Caco-2 (cell line): ENCODE measurements at regions not wholly inside any gene's neighbourhood (a gene's known extent, or its start where the extent isn't known, plus 50 kb on each side); places are given as distances from the start of the nearest gene placed in this dataset.

Experiments
- BruUV-seq: library from RNA; stranded (reverse); fragments of 400-500 nt; replicated peaks from 2 replicates; lab custom pipeline; 2021; lab: Mats Ljungman, UMichigan
- CTCF ChIA-PET: fragments of 300-600 bp; sonication (Branson Sonifier 250); formaldehyde crosslinking; loops from one replicate; lab custom pipeline; 2022; ENCODE audit warnings: antibody characterized with exemption; lab: Charles Lee
- POLR2A ChIA-PET: fragments of 300-600 bp; sonication (Branson Sonifier 250); formaldehyde crosslinking; loops from one replicate; lab custom pipeline; 2022; ENCODE audit warnings: antibody characterized with exemption; lab: Charles Lee
- DNase-seq, 2 experiments: peaks; one replicate each; pipeline versions ENCODE4 v3.0.0 to v3.0.0-alpha.2; 2020 to 2022
- H3K27me3 ChIP-seq: replicated peaks from 2 replicates; pipeline ENCODE4 v1.6.0; 2011; ENCODE audit warnings: low read length; ENCODE audit not compliant: control insufficient read depth, insufficient read depth
- H3K36me3 ChIP-seq: 2 replicates; pipeline ENCODE4 v1.5.1; 2011; ENCODE audit warnings: low read length; ENCODE audit not compliant: control insufficient read depth, insufficient read depth
- H3K4me1 ChIP-seq: fragments of 250-450 bp; sonication (Bioruptor Pico); 2 replicates; pipeline ENCODE4 v1.5.1; 2020; ENCODE audit warnings: mild to moderate bottlenecking
- H3K4me3 ChIP-seq: 2 replicates; pipeline ENCODE4 v1.5.1; 2011; ENCODE audit warnings: low read depth, mild to moderate bottlenecking, control low read depth, low read length
- H3K9me3 ChIP-seq: fragments of 250-450 bp; sonication (Bioruptor Pico); 2 replicates; pipeline ENCODE4 v1.5.1; 2020; ENCODE audit warnings: mild to moderate bottlenecking, moderate library complexity
- H3K27ac Mint-ChIP-seq: one replicate; pipeline ENCODE4 v1.8.0; 2022; ENCODE audit warnings: mixed read lengths; ENCODE audit not compliant: unreplicated experiment
- H3K27me3 Mint-ChIP-seq: one replicate; pipeline ENCODE4 v1.8.0; 2022; ENCODE audit warnings: mixed read lengths; ENCODE audit not compliant: insufficient read depth, unreplicated experiment
- H3K36me3 Mint-ChIP-seq: one replicate; pipeline ENCODE4 v1.8.0; 2022; ENCODE audit warnings: mild to moderate bottlenecking, mixed read lengths; ENCODE audit not compliant: insufficient read depth, unreplicated experiment
- H3K4me1 Mint-ChIP-seq: one replicate; pipeline ENCODE4 v1.8.0; 2022; ENCODE audit warnings: low read depth, mixed read lengths; ENCODE audit not compliant: unreplicated experiment
- H3K4me3 Mint-ChIP-seq: one replicate; pipeline ENCODE4 v1.8.0; 2022; ENCODE audit warnings: mild to moderate bottlenecking, moderate library complexity, mixed read lengths; ENCODE audit not compliant: unreplicated experiment
- H3K9me3 Mint-ChIP-seq: one replicate; pipeline ENCODE4 v1.8.0; 2022; ENCODE audit warnings: mixed read lengths; ENCODE audit not compliant: unreplicated experiment
- intact Hi-C: fragments of 100-400 bp; cut with micrococcal nuclease; formaldehyde crosslinking; loops from one replicate; pipeline ENCODE4 v1.10.0; 2022; ENCODE audit not compliant: unreplicated experiment
- TF ChIP-seq, protein P1 (sequence below), 2 experiments: fragments of 200-600 bp in 1 of 2; IDR thresholded peaks; 1 replicate in 1 of 2; 2 replicates in 1 of 2; pipeline versions ENCODE4 v1.5.1 to v1.8.0; 2011 to 2022; ENCODE audit warnings: antibody characterized with exemption in 1 of 2, control low read depth in 1 of 2, inconsistent platforms in 1 of 2, low read depth in 1 of 2, low read length in 1 of 2, mild to moderate bottlenecking in 1 of 2, moderate library complexity in 1 of 2; ENCODE audit not compliant: insufficient read depth in 1 of 2, severe bottlenecking in 1 of 2, unreplicated experiment in 1 of 2

DNA sequence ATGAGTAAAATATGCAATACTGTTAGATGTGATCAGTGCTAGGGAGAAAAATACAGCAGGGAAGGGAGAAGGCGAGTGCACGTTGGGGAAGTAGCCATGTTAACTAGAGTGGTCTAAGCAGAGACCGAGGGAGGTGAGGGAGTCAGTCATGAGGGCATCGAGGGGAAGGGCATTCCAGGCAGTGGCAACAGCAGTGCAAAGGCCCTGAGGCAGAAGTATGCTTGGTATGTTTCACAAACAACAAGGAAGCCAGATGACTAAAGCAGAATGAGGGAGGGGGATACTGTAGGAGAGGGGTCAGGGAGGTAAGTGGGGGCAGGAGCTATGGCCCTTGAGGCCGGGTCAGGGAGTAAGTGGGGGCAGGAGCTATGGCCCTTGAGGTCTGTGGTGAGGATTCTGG lies 123.3 kb upstream of the BOD1 start:
- DNase-seq = no peak
- H3K9me3 Mint-ChIP-seq = no peaks in the 10 kb centered on the region
- TF ChIP-seq, protein P1, sequence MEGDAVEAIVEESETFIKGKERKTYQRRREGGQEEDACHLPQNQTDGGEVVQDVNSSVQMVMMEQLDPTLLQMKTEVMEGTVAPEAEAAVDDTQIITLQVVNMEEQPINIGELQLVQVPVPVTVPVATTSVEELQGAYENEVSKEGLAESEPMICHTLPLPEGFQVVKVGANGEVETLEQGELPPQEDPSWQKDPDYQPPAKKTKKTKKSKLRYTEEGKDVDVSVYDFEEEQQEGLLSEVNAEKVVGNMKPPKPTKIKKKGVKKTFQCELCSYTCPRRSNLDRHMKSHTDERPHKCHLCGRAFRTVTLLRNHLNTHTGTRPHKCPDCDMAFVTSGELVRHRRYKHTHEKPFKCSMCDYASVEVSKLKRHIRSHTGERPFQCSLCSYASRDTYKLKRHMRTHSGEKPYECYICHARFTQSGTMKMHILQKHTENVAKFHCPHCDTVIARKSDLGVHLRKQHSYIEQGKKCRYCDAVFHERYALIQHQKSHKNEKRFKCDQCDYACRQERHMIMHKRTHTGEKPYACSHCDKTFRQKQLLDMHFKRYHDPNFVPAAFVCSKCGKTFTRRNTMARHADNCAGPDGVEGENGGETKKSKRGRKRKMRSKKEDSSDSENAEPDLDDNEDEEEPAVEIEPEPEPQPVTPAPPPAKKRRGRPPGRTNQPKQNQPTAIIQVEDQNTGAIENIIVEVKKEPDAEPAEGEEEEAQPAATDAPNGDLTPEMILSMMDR (IDR thresholded peaks at IDR 0.05; ENCODE audit: insufficient read depth in 1 of 2, low read depth in 1 of 2, low read length in 1 of 2, severe bottlenecking in 1 of 2, unreplicated experiment in 1 of 2) = no peak
- no peaks in the 10 kb centered on the region for H3K27me3 Mint-ChIP-seq
- no peak overlapping the region for H3K4me3 Mint-ChIP-seq
- no TSS peak for BruUV-seq
- POLR2A ChIA-PET = interaction anchor here (0.6 kb wide), 1 partner anchor 26 kb away, joined by 3 read pairs; no protein-coding TSS in a partner anchor
- Histone ChIP-seq H3K9me3 (no peaks in the 10 kb centered on the region), H3K4me1 (peaks cover 25% of the 10 kb centered on the region; the same call in 1 of the 2 replicates), H3K4me3 (no peak overlapping the region), H3K36me3 (no peaks in the 10 kb centered on the region), H3K27me3 (no peaks in the 10 kb centered on the region)
- H3K27ac Mint-ChIP-seq = no peak overlapping the region
- peaks cover 31% of the 10 kb centered on the region for H3K4me1 Mint-ChIP-seq
- CTCF ChIA-PET = no interaction called here
- no peaks in the 10 kb centered on the region for H3K36me3 Mint-ChIP-seq
- intact Hi-C loops = no loop called here

DNA sequence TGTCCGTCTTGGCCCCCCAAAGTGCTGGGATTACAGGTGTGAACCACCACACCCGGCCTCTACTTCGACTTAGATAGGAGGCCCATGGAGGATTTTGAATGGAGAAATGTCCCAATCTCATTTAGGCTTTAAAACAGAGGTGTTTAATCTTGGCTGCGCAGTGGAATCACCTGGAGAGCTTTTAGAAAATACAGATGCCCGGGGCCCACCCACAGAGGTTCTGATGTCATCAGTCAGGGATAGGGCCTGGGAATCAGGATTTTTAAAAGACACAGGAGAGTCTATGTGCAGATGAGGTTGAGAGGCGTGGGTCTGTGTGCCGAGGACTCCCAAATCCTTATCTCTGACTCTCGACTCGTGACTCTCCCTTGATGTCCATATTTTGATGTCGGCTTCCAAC lies 124.0 kb upstream of the BOD1 start:
- ChIA-PET POLR2A (no interaction called here), CTCF (no interaction called here)
- no peak overlapping the region for H3K4me3 ChIP-seq
- intact Hi-C loops = no loop called here
- H3K4me1 ChIP-seq = peaks cover 26% of the 10 kb centered on the region; the same call in 1 of the 2 replicates
- TF ChIP-seq, protein P1 (IDR thresholded peaks at IDR 0.05; ENCODE audit: insufficient read depth in 1 of 2, low read depth in 1 of 2, low read length in 1 of 2, severe bottlenecking in 1 of 2, unreplicated experiment in 1 of 2) = no peak
- Mint-ChIP-seq H3K9me3 (no peaks in the 10 kb centered on the region), H3K36me3 (no peaks in the 10 kb centered on the region), H3K4me3 (no peak overlapping the region), H3K27ac (no peak overlapping the region), H3K27me3 (no peaks in the 10 kb centered on the region), H3K4me1 (peaks cover 37% of the 10 kb centered on the region)
- no TSS peak for BruUV-seq
- no peaks in the 10 kb centered on the region for H3K9me3 ChIP-seq
- no peaks in the 10 kb centered on the region for H3K36me3 ChIP-seq
- no peaks in the 10 kb centered on the region for H3K27me3 ChIP-seq
- DNase-seq = no peak

DNA sequence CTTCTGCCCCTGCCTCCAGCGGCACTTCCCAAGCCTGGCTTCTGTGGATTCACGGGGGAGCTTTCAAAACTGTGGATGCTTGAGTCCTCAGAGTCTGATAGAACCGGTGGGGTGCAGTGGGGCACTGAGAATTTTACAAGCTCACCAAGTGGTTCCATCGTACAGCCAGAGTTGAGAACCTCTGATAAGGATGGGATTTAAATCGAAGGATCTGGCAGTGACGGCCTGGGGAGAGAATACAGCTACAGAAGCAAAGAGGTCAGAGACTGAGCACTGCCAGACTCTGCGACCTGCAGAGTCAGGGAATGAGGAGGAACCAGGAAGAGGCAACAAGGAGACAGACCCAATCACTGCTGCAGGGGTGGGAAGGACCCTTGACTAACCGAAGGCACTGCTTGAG lies 124.6 kb upstream of the BOD1 start:
- Histone ChIP-seq H3K9me3 (no peaks in the 10 kb centered on the region), H3K36me3 (no peaks in the 10 kb centered on the region), H3K27me3 (no peaks in the 10 kb centered on the region), H3K4me3 (no peak overlapping the region), H3K4me1 (peaks cover 33% of the 10 kb centered on the region)
- no peaks in the 10 kb centered on the region for H3K36me3 Mint-ChIP-seq
- ChIA-PET CTCF (no interaction called here), POLR2A (no interaction called here)
- peaks cover 43% of the 10 kb centered on the region for H3K4me1 Mint-ChIP-seq
- DNase-seq = no peak
- no TSS peak for BruUV-seq
- no peaks in the 10 kb centered on the region for H3K9me3 Mint-ChIP-seq
- intact Hi-C loops = no loop called here
- H3K4me3 Mint-ChIP-seq = no peak overlapping the region
- TF ChIP-seq, protein P1 (IDR thresholded peaks at IDR 0.05; ENCODE audit: insufficient read depth in 1 of 2, low read depth in 1 of 2, low read length in 1 of 2, severe bottlenecking in 1 of 2, unreplicated experiment in 1 of 2) = no peak
- H3K27me3 Mint-ChIP-seq = no peaks in the 10 kb centered on the region
- no peak overlapping the region for H3K27ac Mint-ChIP-seq
